Neuronal stem cell (in vitro differentiated cells): ENCODE measurements at regions not wholly inside any gene's neighbourhood (a gene's known extent, or its start where the extent isn't known, plus 50 kb on each side); places are given as distances from the start of the nearest gene placed in this dataset.

Source experiments
- DNase-seq: peaks from one replicate; pipeline ENCODE4 v3.0.0-alpha.2; 2013; ENCODE audit warnings: low spot score
- H2AFZ ChIP-seq: one replicate; pipeline ENCODE4 v1.6.1; 2013; ENCODE audit warnings: mild to moderate bottlenecking, low read length, inconsistent platforms
- H2AK5ac ChIP-seq: 2 replicates; pipeline ENCODE4 v1.6.1; 2013; ENCODE audit warnings: low read depth, mild to moderate bottlenecking, inconsistent platforms, low read length, moderate library complexity, mixed read lengths
- H2BK120ac ChIP-seq: 2 replicates; pipeline ENCODE4 v1.6.1; 2013; ENCODE audit warnings: low read depth, mild to moderate bottlenecking, inconsistent platforms, low read length, moderate library complexity, mixed read lengths
- H2BK12ac ChIP-seq: one replicate; pipeline ENCODE4 v1.6.1; 2013; ENCODE audit warnings: low read length, inconsistent platforms
- H2BK15ac ChIP-seq: 2 replicates; pipeline ENCODE4 v1.6.1; 2013; ENCODE audit warnings: mild to moderate bottlenecking, low read length, inconsistent platforms, mixed read lengths
- H2BK5ac ChIP-seq: one replicate; pipeline ENCODE4 v1.6.1; 2013; ENCODE audit warnings: inconsistent platforms, mild to moderate bottlenecking, low read length, moderate library complexity
- H3K14ac ChIP-seq: one replicate; pipeline ENCODE4 v1.6.1; 2013; ENCODE audit warnings: low read length, inconsistent platforms
- H3K18ac ChIP-seq: 2 replicates; pipeline ENCODE4 v1.6.1; 2013; ENCODE audit warnings: low read length, inconsistent platforms
- H3K23ac ChIP-seq: 2 replicates; pipeline ENCODE4 v1.6.1; 2013; ENCODE audit warnings: low read depth, mild to moderate bottlenecking, mixed read lengths, low read length, inconsistent platforms; ENCODE audit not compliant: poor library complexity
- H3K27ac ChIP-seq: replicated peaks from 3 replicates; pipeline ENCODE4 v1.5.1; 2013; ENCODE audit warnings: low read length, inconsistent platforms
- H3K27me3 ChIP-seq, 3 experiments: 2 replicates each; pipeline ENCODE4 v1.6.1; 2013; ENCODE audit warnings: low read length in 3 of 3, mild to moderate bottlenecking in 2 of 3, inconsistent platforms in 1 of 3, low read depth in 1 of 3, mixed read lengths in 1 of 3, moderate library complexity in 1 of 3; ENCODE audit not compliant: control insufficient read depth in 3 of 3, insufficient read depth in 3 of 3
- H3K36me3 ChIP-seq, 2 donors: replicated peaks in 1 of 2; 2 replicates each; pipeline ENCODE4 v1.6.1; 2013; ENCODE audit warnings: low read length in 2 of 2; ENCODE audit not compliant: control insufficient read depth in 2 of 2, insufficient read depth in 2 of 2
- H3K4ac ChIP-seq: 2 replicates; pipeline ENCODE4 v1.6.1; 2013; ENCODE audit warnings: inconsistent platforms, mild to moderate bottlenecking, low read length, moderate library complexity
- H3K4me1 ChIP-seq, 2 donors: 1 replicate in 1 of 2; 2 replicates in 1 of 2; pipeline ENCODE4 v1.6.1; 2013; ENCODE audit warnings: low read length in 2 of 2, low read depth in 1 of 2; ENCODE audit not compliant: control insufficient read depth in 2 of 2, insufficient read depth in 1 of 2
- H3K4me2 ChIP-seq: one replicate; pipeline ENCODE4 v1.6.1; 2013; ENCODE audit warnings: mild to moderate bottlenecking, low read length, inconsistent platforms; ENCODE audit not compliant: insufficient read depth, poor library complexity, severe bottlenecking
- H3K4me3 ChIP-seq, 2 donors: 2 replicates each; pipeline ENCODE4 v1.5.1; 2013; ENCODE audit warnings: low read length in 2 of 2, mild to moderate bottlenecking in 2 of 2, inconsistent platforms in 1 of 2, moderate library complexity in 1 of 2
- H3K79me1 ChIP-seq: one replicate; pipeline ENCODE4 v1.6.1; 2013; ENCODE audit warnings: low read depth, mild to moderate bottlenecking, inconsistent platforms, low read length, moderate library complexity
- H3K9ac ChIP-seq: one replicate; pipeline ENCODE4 v1.6.1; 2013; ENCODE audit warnings: mild to moderate bottlenecking, low read depth, low read length, inconsistent platforms; ENCODE audit not compliant: poor library complexity
- H3K9me3 ChIP-seq, 2 donors: replicated peaks in 1 of 2; 2 replicates each; pipeline versions ENCODE3 to v1.6.1; 2013; ENCODE audit warnings: low read length in 2 of 2, mild to moderate bottlenecking in 2 of 2, inconsistent platforms in 1 of 2, low read depth in 1 of 2, mixed read lengths in 1 of 2, moderate library complexity in 1 of 2; ENCODE audit not compliant: control insufficient read depth in 2 of 2, insufficient read depth in 1 of 2
- H4K8ac ChIP-seq: one replicate; pipeline ENCODE4 v1.6.1; 2013; ENCODE audit warnings: low read depth, mild to moderate bottlenecking, inconsistent platforms, low read length, moderate library complexity
- H4K91ac ChIP-seq: one replicate; pipeline ENCODE4 v1.6.1; 2013; ENCODE audit warnings: low read length, low read depth, mild to moderate bottlenecking, inconsistent platforms; ENCODE audit not compliant: poor library complexity
- WGBS, 2 donors: extraction: QIAGEN DNeasy Blood & Tissue Kit; methylation state at CpG; one replicate each; pipeline ENCODE4 v1.1.7; 2013; ENCODE audit warnings: missing lambda C conversion rate in 2 of 2, mixed read lengths in 1 of 2; ENCODE audit not compliant: insufficient read length in 2 of 2, insufficient replicate concordance in 1 of 2; ENCODE audit errors: extremely low coverage in 2 of 2; 5-methylcytosine and 5-hydroxymethylcytosine counted together

- Histone ChIP-seq H4K8ac (no peak overlapping the region), H3K9me3 (no peaks in the 10 kb centered on the region), H3K4me1 (no peaks in the 10 kb centered on the region), H2BK15ac (no peak overlapping the region), H2AFZ (no peak overlapping the region), H2BK120ac (no peak overlapping the region), H3K79me1 (no peaks in the 10 kb centered on the region), H2AK5ac (no peak overlapping the region), H3K27me3 (no peaks in the 10 kb centered on the region), H3K4me2 (no peak overlapping the region), H3K4me3 (no peak overlapping the region), H3K23ac (no peak overlapping the region), H4K91ac (no peak overlapping the region), H3K9ac (no peak overlapping the region), H3K36me3 (no peaks in the 10 kb centered on the region), H3K18ac (no peak overlapping the region), H2BK5ac (no peak overlapping the region), H2BK12ac (no peak overlapping the region), H3K27ac (no peak overlapping the region), H3K14ac (no peak overlapping the region), H3K4ac (no peak overlapping the region)
- no peak for DNase-seq
- WGBS, 2 donors, result no CpG with 5 or more reads among the region's 6 CpGs
These were observed 299.9 kb upstream of the ANO5 start for GRCh38 chr11:21892736-21893564.

GRCh38 chr11:21893565-21893867, 299.4 kb upstream of the ANO5 start:
- Histone ChIP-seq H3K18ac (no peak overlapping the region), H3K27ac (no peak overlapping the region), H3K9ac (no peak overlapping the region), H2BK12ac (no peak overlapping the region), H3K23ac (no peak overlapping the region), H2AFZ (no peak overlapping the region), H3K4me1 (no peaks in the 10 kb centered on the region), H3K9me3 (no peaks in the 10 kb centered on the region), H2AK5ac (no peak overlapping the region), H3K27me3 (no peaks in the 10 kb centered on the region), H4K91ac (no peak overlapping the region), H2BK5ac (no peak overlapping the region), H3K4ac (no peak overlapping the region), H3K4me2 (no peak overlapping the region), H2BK120ac (no peak overlapping the region), H3K4me3 (no peak overlapping the region), H3K14ac (no peak overlapping the region), H4K8ac (no peak overlapping the region), H3K79me1 (no peaks in the 10 kb centered on the region), H3K36me3 (no peaks in the 10 kb centered on the region), H2BK15ac (no peak overlapping the region)
- no peak for DNase-seq

GRCh38 chr11:21894492-21894891, 298.4 kb upstream of the ANO5 start:
- WGBS, 2 donors, result no CpG with 5 or more reads among the region's 4 CpGs

GRCh38 chr11:21895686-21896085, 297.2 kb upstream of the ANO5 start:
- Histone ChIP-seq H4K91ac (no peak overlapping the region), H2BK12ac (no peak overlapping the region), H3K14ac (no peak overlapping the region), H3K9me3 (no peaks in the 10 kb centered on the region), H3K36me3 (no peaks in the 10 kb centered on the region), H2AK5ac (no peak overlapping the region), H4K8ac (no peak overlapping the region), H2AFZ (no peak overlapping the region), H2BK5ac (no peak overlapping the region), H3K79me1 (no peaks in the 10 kb centered on the region), H3K4me1 (no peaks in the 10 kb centered on the region), H3K4me3 (no peak overlapping the region), H2BK120ac (no peak overlapping the region), H3K23ac (no peak overlapping the region), H3K4me2 (no peak overlapping the region), H3K27me3 (no peaks in the 10 kb centered on the region), H2BK15ac (no peak overlapping the region), H3K4ac (no peak overlapping the region), H3K18ac (no peak overlapping the region), H3K27ac (no peak overlapping the region), H3K9ac (no peak overlapping the region)
- no peak for DNase-seq

More at GRCh38 chr11:21894492-21894891, 298.4 kb upstream of the ANO5 start:
- H3K4me3 ChIP-seq, result no peak overlapping the region
- no peak overlapping the region for H2BK15ac ChIP-seq
- no peak overlapping the region for H3K4ac ChIP-seq
- no peaks in the 10 kb centered on the region for H3K9me3 ChIP-seq
- H3K79me1 ChIP-seq, result no peaks in the 10 kb centered on the region
- H3K9ac ChIP-seq, result no peak overlapping the region
- H2AK5ac ChIP-seq, result no peak overlapping the region
- no peak overlapping the region for H2AFZ ChIP-seq
- H4K91ac ChIP-seq, result no peak overlapping the region
- no peak overlapping the region for H2BK120ac ChIP-seq
- H4K8ac ChIP-seq, result no peak overlapping the region
- no peaks in the 10 kb centered on the region for H3K36me3 ChIP-seq
- no peak overlapping the region for H2BK12ac ChIP-seq
- no peak overlapping the region for H3K14ac ChIP-seq
- H3K4me2 ChIP-seq, result no peak overlapping the region
- H3K18ac ChIP-seq, result no peak overlapping the region
- H3K27me3 ChIP-seq, result no peaks in the 10 kb centered on the region
- DNase-seq, result no peak
- no peak overlapping the region for H3K27ac ChIP-seq
- no peak overlapping the region for H2BK5ac ChIP-seq
- H3K23ac ChIP-seq, result no peak overlapping the region
- no peaks in the 10 kb centered on the region for H3K4me1 ChIP-seq
